GM06990 (cell line): ENCODE measurements at regions not wholly inside any gene's neighbourhood (a gene's known extent, or its start where the extent isn't known, plus 50 kb on each side); places are given as distances from the start of the nearest gene placed in this dataset.

Experiments used
- DNase-seq: peaks from one replicate; pipeline ENCODE4 v3.0.0-alpha.2; 2011; ENCODE audit not compliant: insufficient read length; ENCODE audit errors: extremely low read depth
- H3K27me3 ChIP-seq: replicated peaks from 2 replicates; pipeline ENCODE4 v1.6.0; 2011; ENCODE audit warnings: low read length; ENCODE audit not compliant: control insufficient read depth, insufficient read depth
- H3K36me3 ChIP-seq: 2 replicates; pipeline ENCODE4 v1.5.1; 2011; ENCODE audit warnings: low read length; ENCODE audit not compliant: control insufficient read depth, insufficient read depth
- H3K4me3 ChIP-seq: replicated peaks from 2 replicates; pipeline ENCODE4 v1.5.1; 2011; ENCODE audit warnings: low read depth, mild to moderate bottlenecking, control low read depth, low read length
- TF ChIP-seq, protein P1 (sequence below): IDR thresholded peaks from 2 replicates; pipeline ENCODE4 v1.5.1; 2011; ENCODE audit warnings: low read length, control low read depth, mild to moderate bottlenecking, inconsistent platforms; ENCODE audit not compliant: insufficient read depth, poor library complexity, severe bottlenecking

- DNase-seq = no peak
- Histone ChIP-seq H3K36me3 (no peaks in the 10 kb centered on the region), H3K27me3 (no peaks in the 10 kb centered on the region), H3K4me3 (no peak overlapping the region)
- TF ChIP-seq, protein P1, sequence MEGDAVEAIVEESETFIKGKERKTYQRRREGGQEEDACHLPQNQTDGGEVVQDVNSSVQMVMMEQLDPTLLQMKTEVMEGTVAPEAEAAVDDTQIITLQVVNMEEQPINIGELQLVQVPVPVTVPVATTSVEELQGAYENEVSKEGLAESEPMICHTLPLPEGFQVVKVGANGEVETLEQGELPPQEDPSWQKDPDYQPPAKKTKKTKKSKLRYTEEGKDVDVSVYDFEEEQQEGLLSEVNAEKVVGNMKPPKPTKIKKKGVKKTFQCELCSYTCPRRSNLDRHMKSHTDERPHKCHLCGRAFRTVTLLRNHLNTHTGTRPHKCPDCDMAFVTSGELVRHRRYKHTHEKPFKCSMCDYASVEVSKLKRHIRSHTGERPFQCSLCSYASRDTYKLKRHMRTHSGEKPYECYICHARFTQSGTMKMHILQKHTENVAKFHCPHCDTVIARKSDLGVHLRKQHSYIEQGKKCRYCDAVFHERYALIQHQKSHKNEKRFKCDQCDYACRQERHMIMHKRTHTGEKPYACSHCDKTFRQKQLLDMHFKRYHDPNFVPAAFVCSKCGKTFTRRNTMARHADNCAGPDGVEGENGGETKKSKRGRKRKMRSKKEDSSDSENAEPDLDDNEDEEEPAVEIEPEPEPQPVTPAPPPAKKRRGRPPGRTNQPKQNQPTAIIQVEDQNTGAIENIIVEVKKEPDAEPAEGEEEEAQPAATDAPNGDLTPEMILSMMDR = no peak
Measured at GRCh38 chr5:173823721-173824567, 64.2 kb upstream of the CPEB4 start.

DNA sequence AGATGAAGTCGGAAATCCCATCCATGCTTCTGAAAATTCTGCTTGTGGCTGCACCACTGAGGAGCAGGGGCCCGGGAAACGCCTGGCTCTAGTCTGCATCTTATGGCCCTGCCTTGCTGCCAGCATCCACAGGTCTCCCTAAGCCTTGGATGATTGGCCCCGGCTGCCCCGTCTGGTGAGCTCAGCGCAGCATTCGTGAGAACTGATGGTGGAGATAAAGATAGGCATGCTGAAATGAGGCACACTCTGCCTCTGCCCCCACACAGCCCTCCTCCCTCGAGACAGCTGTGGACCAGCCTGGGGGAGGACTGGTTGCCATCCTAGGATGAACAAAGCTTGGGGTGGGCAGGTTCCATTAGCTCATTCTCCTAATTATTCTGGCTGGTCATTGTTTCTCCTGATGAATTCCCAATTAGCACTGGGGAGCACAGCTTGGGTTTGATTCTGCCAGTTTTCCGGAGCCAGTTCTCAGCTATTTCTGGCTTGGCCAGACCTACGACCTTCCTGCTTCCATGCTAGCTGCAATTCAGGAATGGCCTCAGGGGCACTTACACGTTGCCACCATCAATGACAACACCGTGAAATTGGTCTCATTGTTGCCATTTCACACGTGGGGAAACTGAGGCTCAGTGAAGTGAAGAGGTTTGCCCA lies 62.8 kb upstream of the CPEB4 start:
- no peaks in the 10 kb centered on the region for H3K27me3 ChIP-seq
- no peaks in the 10 kb centered on the region for H3K36me3 ChIP-seq
- TF ChIP-seq, protein P1 = no peak
- no peak overlapping the region for H3K4me3 ChIP-seq
- DNase-seq = no peak

DNA sequence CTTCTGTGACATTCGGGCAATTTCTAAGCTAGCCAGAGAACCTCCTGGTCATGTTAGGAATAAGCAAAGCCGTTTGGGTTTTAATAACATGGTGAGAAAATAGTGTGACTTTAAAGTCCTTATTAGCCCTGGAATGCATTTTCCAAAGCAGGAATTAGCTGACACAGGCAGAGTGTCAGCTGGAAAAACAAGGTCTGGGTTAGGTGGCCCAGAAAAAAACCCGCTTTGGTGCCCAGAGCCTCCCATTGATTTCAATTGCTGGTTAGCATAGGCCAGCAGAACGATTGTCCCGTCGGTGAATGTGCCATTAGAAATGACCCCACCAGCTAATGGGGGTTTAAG lies 62.1 kb upstream of the CPEB4 start:
- Histone ChIP-seq H3K4me3 (no peak overlapping the region), H3K36me3 (no peaks in the 10 kb centered on the region), H3K27me3 (no peaks in the 10 kb centered on the region)
- TF ChIP-seq, protein P1 = no peak
- no peak for DNase-seq

DNA sequence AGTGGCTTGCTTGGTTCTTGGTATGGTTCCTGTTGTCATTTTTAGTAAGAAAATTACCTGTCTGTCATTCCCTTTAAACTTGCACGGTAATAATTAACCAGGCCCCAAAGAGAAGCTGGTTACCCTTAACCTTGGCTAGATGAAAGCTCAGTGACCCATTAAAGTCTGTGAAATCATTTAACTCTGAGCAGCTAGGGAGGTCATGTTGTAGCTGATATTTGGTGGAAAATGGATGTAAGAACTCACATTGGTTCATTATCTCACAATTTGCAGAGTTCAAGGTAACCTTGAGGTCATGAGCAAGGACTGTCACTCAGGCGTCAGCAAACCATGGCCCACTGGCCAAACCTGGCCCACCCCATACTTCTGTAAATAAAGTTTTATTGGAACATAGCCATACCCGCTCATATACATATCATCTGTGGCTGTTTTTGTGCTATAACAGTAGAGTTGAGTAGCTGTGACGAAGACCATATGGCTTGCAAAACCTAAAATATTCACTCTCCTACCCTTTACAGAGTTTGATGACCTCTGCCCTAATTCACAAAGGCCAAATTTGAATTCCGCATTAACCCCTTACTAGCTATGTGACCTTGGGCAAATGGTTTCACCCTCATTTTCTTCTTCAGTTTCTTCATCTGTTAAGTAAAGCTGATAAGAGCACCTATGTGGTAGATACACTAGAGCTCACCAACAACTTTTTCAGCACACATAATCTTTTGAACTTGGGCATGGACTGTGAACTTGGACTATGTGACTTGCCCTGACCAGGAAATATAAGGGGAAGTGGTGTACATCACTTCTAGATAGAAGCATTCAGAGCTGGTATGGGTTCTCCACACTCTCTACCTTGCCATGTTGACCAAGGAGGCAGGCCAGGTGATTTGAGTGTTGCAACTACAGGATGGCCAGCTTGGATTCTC lies 61.5 kb upstream of the CPEB4 start:
- no peaks in the 10 kb centered on the region for H3K36me3 ChIP-seq
- TF ChIP-seq, protein P1 = no peak
- no peaks in the 10 kb centered on the region for H3K27me3 ChIP-seq
- H3K4me3 ChIP-seq = no peak overlapping the region
- no peak for DNase-seq

GRCh38 chr5:173828952-173829351 lies 59.2 kb upstream of the CPEB4 start:
- Histone ChIP-seq H3K27me3 (no peaks in the 10 kb centered on the region), H3K4me3 (no peak overlapping the region), H3K36me3 (no peaks in the 10 kb centered on the region)
- DNase-seq = no peak
- TF ChIP-seq, protein P1 = no peak
